ENCODE measurements at regions not wholly inside any gene's neighbourhood (a gene's known extent, or its start where the extent isn't known, plus 50 kb on each side); places are given as distances from the start of the nearest gene placed in this dataset.

DNA sequence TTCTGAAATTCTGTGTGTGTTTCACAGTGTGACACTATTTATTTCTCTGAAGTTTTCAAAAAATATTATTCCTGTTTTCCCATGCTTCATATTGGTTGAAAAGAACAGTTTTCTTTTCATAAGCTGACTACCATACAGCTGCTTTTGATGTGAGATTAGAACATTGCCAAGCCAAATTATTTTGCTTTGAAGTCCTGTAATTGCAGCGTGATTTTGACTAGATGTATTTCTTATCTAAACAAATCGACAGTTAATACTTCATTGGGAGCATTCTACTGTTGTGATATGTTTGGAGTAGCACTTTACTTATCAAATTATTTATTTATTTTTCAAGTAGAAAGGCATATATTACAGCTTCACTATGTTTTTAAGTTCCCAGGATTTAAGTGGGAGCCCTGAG, 132.0 kb downstream of the DACT1 start:
- no peak for TF ChIP-seq OSR1 (CRISPR knock-in tag; IDR thresholded peaks at IDR 0.05)
- TF ChIP-seq CSDC2 (CRISPR knock-in tag; IDR thresholded peaks at IDR 0.05), result no peak
- TF ChIP-seq ISL1 (CRISPR knock-in tag; IDR thresholded peaks at IDR 0.05), result no peak
- TF ChIP-seq ESRRG (CRISPR knock-in tag; IDR thresholded peaks at IDR 0.05), result no peak
- TF ChIP-seq, protein P1, sequence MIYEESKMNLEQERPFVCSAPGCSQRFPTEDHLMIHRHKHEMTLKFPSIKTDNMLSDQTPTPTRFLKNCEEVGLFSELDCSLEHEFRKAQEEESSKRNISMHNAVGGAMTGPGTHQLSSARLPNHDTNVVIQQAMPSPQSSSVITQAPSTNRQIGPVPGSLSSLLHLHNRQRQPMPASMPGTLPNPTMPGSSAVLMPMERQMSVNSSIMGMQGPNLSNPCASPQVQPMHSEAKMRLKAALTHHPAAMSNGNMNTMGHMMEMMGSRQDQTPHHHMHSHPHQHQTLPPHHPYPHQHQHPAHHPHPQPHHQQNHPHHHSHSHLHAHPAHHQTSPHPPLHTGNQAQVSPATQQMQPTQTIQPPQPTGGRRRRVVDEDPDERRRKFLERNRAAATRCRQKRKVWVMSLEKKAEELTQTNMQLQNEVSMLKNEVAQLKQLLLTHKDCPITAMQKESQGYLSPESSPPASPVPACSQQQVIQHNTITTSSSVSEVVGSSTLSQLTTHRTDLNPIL (CRISPR knock-in tag; IDR thresholded peaks at IDR 0.05; ENCODE audit: low read depth), result no peak
- no peak for TF ChIP-seq ZFP30 (CRISPR knock-in tag; IDR thresholded peaks at IDR 0.05)
- TF ChIP-seq, protein P2, sequence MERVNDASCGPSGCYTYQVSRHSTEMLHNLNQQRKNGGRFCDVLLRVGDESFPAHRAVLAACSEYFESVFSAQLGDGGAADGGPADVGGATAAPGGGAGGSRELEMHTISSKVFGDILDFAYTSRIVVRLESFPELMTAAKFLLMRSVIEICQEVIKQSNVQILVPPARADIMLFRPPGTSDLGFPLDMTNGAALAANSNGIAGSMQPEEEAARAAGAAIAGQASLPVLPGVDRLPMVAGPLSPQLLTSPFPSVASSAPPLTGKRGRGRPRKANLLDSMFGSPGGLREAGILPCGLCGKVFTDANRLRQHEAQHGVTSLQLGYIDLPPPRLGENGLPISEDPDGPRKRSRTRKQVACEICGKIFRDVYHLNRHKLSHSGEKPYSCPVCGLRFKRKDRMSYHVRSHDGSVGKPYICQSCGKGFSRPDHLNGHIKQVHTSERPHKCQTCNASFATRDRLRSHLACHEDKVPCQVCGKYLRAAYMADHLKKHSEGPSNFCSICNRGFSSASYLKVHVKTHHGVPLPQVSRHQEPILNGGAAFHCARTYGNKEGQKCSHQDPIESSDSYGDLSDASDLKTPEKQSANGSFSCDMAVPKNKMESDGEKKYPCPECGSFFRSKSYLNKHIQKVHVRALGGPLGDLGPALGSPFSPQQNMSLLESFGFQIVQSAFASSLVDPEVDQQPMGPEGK (CRISPR knock-in tag; IDR thresholded peaks at IDR 0.05; ENCODE audit: borderline replicate concordance), result no peak
- TF ChIP-seq, protein P3, sequence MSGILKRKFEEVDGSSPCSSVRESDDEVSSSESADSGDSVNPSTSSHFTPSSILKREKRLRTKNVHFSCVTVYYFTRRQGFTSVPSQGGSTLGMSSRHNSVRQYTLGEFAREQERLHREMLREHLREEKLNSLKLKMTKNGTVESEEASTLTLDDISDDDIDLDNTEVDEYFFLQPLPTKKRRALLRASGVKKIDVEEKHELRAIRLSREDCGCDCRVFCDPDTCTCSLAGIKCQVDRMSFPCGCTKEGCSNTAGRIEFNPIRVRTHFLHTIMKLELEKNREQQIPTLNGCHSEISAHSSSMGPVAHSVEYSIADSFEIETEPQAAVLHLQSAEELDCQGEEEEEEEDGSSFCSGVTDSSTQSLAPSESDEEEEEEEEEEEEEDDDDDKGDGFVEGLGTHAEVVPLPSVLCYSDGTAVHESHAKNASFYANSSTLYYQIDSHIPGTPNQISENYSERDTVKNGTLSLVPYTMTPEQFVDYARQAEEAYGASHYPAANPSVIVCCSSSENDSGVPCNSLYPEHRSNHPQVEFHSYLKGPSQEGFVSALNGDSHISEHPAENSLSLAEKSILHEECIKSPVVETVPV (CRISPR knock-in tag; IDR thresholded peaks at IDR 0.05), result no peak
- no peak for TF ChIP-seq RARB (CRISPR knock-in tag; IDR thresholded peaks at IDR 0.05)
- TF ChIP-seq ZNF70 (CRISPR knock-in tag; IDR thresholded peaks at IDR 0.05), result no peak
- TF ChIP-seq ZNF565 (CRISPR knock-in tag; conservative IDR thresholded peaks at IDR 0.05; ENCODE audit: low read depth), result no peak
- TF ChIP-seq GLIS3 (CRISPR knock-in tag; IDR thresholded peaks at IDR 0.05), result no peak
- no peak for TF ChIP-seq ZFP3 (CRISPR knock-in tag; IDR thresholded peaks at IDR 0.05)
- TF ChIP-seq TOX (CRISPR knock-in tag; IDR thresholded peaks at IDR 0.05; ENCODE audit: borderline replicate concordance), result no peak
